K562 (cell line): ENCODE measurements at regions not wholly inside any gene's neighbourhood (a gene's known extent, or its start where the extent isn't known, plus 50 kb on each side); places are given as distances from the start of the nearest gene placed in this dataset.

Experiments used
- FOXM1 ChIP-seq, 2 experiments: fragments of 450-650 bp in 1 of 2; sonication (generic) in 1 of 2; formaldehyde crosslinking in 1 of 2; IDR thresholded peaks; 2 replicates each; pipeline versions ENCODE4 v1.6.1 to v1.9.0; 2017 to 2022; ENCODE audit warnings: low read depth in 2 of 2, mild to moderate bottlenecking in 2 of 2, missing genetic modification reagents in 1 of 2, moderate library complexity in 1 of 2
- HBP1 ChIP-seq: fragments of 450-650 bp; formaldehyde crosslinking; IDR thresholded peaks from 2 replicates; pipeline ENCODE4 v1.4.0; 2022; ENCODE audit warnings: missing genetic modification characterization
- HDAC2 ChIP-seq: fragments of 450-650 bp; IDR thresholded peaks from 2 replicates; pipeline ENCODE4 v1.6.1; 2016; ENCODE audit warnings: mild to moderate bottlenecking
- IRF1 ChIP-seq: sonication (generic); formaldehyde crosslinking; IDR thresholded peaks from 2 replicates; pipeline ENCODE4 v1.8.0; 2022; ENCODE audit warnings: missing genetic modification reagents, mild to moderate bottlenecking, borderline replicate concordance
- KLF10 ChIP-seq: fragments of 250-450 bp; sonication (Bioruptor Pico); IDR thresholded peaks from 2 replicates; pipeline ENCODE4 v1.6.1; 2021; ENCODE audit warnings: matching md5 sums
- RBM39 ChIP-seq: fragments of 200-400 bp; formaldehyde crosslinking; optimal IDR thresholded peaks from 2 replicates; pipeline ENCODE3; 2018; ENCODE audit warnings: low read depth, low read length
- RNF2 ChIP-seq: sonication (generic); IDR thresholded peaks from 2 replicates; pipeline ENCODE4 v1.6.1; 2016
- SETDB1 ChIP-seq: IDR thresholded peaks from one replicate; pipeline ENCODE4 v1.6.1; 2012; ENCODE audit warnings: low read length, control low read depth, inconsistent platforms
- ZNF445 ChIP-seq: fragments of 250-450 bp; sonication (Bioruptor Pico); IDR thresholded peaks from 2 replicates; pipeline ENCODE4 v1.4.0; 2020; ENCODE audit warnings: low read depth, mild to moderate bottlenecking, moderate library complexity
- TF ChIP-seq, protein P1 (sequence below), 2 experiments: fragments of 450-650 bp; IDR thresholded peaks; 2 replicates each; pipeline ENCODE4 v1.6.1; 2016

DNA sequence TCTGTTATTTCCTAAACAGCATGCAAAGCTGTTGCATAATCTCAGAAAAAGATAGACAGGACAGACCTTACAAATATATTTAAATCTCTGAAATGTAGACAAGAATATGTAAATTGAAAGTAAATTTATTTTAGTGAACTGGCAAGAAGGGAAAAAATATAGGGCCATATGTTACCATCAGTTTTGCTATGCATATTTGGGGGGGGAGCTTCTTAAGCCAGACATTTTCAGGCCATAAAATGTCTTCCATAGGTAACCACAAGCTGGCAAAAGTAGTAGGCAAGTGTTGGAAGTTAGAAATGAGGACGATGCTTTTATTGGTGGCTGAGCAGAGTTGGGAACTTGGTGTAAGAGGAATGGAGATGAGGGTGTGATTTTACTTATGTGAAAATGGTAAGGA is 272.0 kb upstream of the CXXC4 start (continued):
- TF ChIP-seq HBP1 (CRISPR knock-in tag) (no peak), FOXM1 (IDR thresholded peaks at IDR 0.05; ENCODE audit: low read depth) (no peak), FOXM1 (CRISPR knock-in tag; IDR thresholded peaks at IDR 0.05; ENCODE audit: low read depth) (no peak), ZNF445 (CRISPR knock-in tag) (no peak), HDAC2 (no peak), IRF1 (CRISPR knock-in tag) (no peak), SETDB1 (no peak), RBM39 (no peak), RNF2 (no peak), KLF10 (no peak)
- TF ChIP-seq, protein P1, sequence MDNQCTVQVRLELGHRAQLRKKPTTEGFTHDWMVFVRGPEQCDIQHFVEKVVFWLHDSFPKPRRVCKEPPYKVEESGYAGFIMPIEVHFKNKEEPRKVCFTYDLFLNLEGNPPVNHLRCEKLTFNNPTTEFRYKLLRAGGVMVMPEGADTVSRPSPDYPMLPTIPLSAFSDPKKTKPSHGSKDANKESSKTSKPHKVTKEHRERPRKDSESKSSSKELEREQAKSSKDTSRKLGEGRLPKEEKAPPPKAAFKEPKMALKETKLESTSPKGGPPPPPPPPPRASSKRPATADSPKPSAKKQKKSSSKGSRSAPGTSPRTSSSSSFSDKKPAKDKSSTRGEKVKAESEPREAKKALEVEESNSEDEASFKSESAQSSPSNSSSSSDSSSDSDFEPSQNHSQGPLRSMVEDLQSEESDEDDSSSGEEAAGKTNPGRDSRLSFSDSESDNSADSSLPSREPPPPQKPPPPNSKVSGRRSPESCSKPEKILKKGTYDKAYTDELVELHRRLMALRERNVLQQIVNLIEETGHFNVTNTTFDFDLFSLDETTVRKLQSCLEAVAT (IDR thresholded peaks at IDR 0.05): no peak
